ENCODE measurements at regions not wholly inside any gene's neighbourhood (a gene's known extent, or its start where the extent isn't known, plus 50 kb on each side); places are given as distances from the start of the nearest gene placed in this dataset.
"Not testable (repeated sequence)": the region's sequence is repeated elsewhere in the genome, so short reads cannot be mapped to it uniquely, and the experiment has no call there.

DNA sequence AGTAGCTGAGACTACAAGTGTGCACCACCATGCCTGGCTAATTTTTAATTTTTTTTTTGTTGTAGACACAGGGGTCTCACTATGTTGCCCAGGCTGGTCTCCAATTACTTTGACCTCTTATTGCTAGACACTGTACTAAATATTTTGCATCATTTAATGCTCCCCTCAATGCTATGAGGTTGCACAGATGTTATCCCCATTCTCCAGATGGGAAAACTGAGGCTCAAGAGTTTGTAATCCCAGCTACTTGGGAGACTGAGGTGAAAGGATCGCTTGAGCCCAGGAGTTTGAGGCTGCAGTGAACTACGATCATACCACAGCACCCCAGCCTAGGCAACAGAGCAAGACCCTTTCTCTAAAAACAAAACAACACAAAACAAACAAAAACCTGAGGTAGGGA is 443.3 kb upstream of the C16orf82 start:
- Histone ChIP-seq H3K27ac (no peak overlapping the region), H3K27me3 (peaks cover 0 to 3% (median 0%) of the 10 kb centered on the region in 3 donors), H3K4me3 (no peak overlapping the region), H3K4me1 (no peaks in the 10 kb centered on the region), H3K9me3 (peaks cover 0 to 3% (median 0%) of the 10 kb centered on the region in 4 donors), H3K36me3 (no peaks in the 10 kb centered on the region)
- intact Hi-C loops (cut with DNase I) = no loop called here
- TF ChIP-seq, protein P1, sequence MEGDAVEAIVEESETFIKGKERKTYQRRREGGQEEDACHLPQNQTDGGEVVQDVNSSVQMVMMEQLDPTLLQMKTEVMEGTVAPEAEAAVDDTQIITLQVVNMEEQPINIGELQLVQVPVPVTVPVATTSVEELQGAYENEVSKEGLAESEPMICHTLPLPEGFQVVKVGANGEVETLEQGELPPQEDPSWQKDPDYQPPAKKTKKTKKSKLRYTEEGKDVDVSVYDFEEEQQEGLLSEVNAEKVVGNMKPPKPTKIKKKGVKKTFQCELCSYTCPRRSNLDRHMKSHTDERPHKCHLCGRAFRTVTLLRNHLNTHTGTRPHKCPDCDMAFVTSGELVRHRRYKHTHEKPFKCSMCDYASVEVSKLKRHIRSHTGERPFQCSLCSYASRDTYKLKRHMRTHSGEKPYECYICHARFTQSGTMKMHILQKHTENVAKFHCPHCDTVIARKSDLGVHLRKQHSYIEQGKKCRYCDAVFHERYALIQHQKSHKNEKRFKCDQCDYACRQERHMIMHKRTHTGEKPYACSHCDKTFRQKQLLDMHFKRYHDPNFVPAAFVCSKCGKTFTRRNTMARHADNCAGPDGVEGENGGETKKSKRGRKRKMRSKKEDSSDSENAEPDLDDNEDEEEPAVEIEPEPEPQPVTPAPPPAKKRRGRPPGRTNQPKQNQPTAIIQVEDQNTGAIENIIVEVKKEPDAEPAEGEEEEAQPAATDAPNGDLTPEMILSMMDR (IDR thresholded peaks at IDR 0.05) = no peak
- TF ChIP-seq EP300 (IDR thresholded peaks at IDR 0.05) = no peak
- TF ChIP-seq POLR2AphosphoS5 (IDR thresholded peaks at IDR 0.05) = no peak
- no peak for TF ChIP-seq POLR2A (IDR thresholded peaks at IDR 0.05)
- WGBS, 2 donors = 78 to 84% methylated on average over 2 of the region's 2 CpGs
- DNase-seq = no peak

DNA sequence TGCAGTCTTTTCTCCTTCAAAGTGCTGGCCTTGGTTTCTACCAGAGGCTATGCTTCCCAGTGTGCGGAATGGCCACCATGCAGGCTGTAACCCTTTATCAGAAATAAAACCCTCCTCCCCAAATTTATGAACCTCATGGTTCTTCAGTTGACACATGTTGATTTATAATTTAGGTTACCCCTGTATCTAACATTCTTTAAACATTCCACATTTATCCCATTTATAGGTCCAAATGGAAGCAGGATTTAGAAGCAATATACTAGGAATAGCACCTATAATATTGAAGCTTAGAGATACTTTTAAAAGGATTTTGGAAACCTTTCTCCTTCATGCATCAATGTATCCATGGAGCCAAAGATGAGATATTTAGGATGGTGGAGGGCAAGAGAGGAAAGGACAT is 438.8 kb upstream of the C16orf82 start:
- no peak overlapping the region for H3K27ac ChIP-seq
- H3K27me3 ChIP-seq = peaks cover 0 to 3% (median 0%) of the 10 kb centered on the region in 3 donors
- H3K36me3 ChIP-seq = no peaks in the 10 kb centered on the region
- DNase-seq = no peak
- TF ChIP-seq POLR2A (IDR thresholded peaks at IDR 0.05) = no peak
- TF ChIP-seq, protein P1 (IDR thresholded peaks at IDR 0.05) = no peak
- no peak for TF ChIP-seq EP300 (IDR thresholded peaks at IDR 0.05)
- TF ChIP-seq POLR2AphosphoS5 (IDR thresholded peaks at IDR 0.05) = no peak
- intact Hi-C loops (cut with DNase I) = no loop called here
- peaks cover 0 to 4% (median 1%) of the 10 kb centered on the region in 4 donors for H3K9me3 ChIP-seq
- H3K4me3 ChIP-seq = no peak overlapping the region
- no peaks in the 10 kb centered on the region for H3K4me1 ChIP-seq
- WGBS, 2 donors = 94 to 95% methylated on average over 1 of the region's 1 CpG

DNA sequence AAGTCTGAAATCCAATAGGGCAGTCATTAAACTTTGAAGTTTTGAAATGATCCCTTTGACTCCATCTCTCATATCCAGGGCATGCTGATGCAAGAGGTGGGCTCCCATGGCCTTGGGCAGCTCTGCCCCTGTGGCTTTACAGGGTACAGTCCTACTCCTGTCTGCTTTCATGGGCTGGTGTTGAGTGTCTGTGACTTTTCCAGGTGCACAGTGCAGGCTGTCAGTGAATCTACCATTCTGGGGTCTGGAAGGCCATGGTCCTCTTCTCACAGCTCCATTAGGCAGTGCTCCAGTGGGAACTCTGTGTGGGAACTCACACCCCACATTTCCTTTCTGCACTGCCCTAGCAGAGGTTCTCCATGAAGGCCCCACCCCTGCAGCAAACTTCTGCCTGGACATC is 435.4 kb upstream of the C16orf82 start:
- intact Hi-C loops (cut with DNase I); H3K4me1 ChIP-seq; H3K27ac ChIP-seq; H3K27me3 ChIP-seq; H3K9me3 ChIP-seq; H3K36me3 ChIP-seq; DNase-seq; H3K4me3 ChIP-seq: not testable (repeated sequence)

DNA sequence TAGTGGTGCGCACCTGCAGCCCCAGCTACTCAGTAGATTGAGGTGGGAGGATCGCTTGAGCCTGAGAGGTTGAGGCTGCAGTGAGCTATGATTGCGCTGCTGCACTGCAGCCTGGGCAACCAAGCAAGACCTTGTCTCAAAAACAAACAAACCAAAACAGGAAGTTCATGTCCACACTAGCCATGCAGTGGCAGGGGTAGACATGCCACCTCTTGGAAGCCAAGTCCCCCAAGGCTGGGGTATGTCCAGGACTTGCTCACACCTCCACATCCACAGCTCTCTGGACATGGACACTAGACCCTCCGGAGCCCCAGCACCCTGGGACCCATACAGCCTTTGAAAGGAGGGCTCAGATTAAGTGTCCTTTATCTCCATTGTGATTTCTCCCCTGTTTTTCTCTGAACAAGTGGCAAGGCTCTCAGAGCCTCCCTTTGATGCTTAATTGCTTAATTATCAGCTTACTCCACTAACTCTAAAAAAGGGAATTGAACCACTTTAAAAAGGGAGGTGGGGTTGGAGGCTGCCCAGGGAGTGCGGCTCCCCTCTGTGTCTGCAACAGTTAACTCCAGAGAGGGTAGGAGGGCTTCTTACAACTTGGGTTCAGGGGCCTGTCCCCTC is 424.6 kb upstream of the C16orf82 start:
- intact Hi-C loops (cut with DNase I) = no loop called here
- no peak overlapping the region for H3K27ac ChIP-seq
- H3K27me3 ChIP-seq = no peaks in the 10 kb centered on the region
- DNase-seq = no peak
- 77 to 86% methylated on average over 5 of the region's 5 CpGs for WGBS, 2 donors
- TF ChIP-seq POLR2AphosphoS5 (IDR thresholded peaks at IDR 0.05) = no peak
- no peak for TF ChIP-seq EP300 (IDR thresholded peaks at IDR 0.05)
- TF ChIP-seq, protein P1 (IDR thresholded peaks at IDR 0.05) = no peak
- TF ChIP-seq POLR2A (IDR thresholded peaks at IDR 0.05) = no peak
- no peaks in the 10 kb centered on the region for H3K4me1 ChIP-seq
- H3K36me3 ChIP-seq = no peaks in the 10 kb centered on the region
- H3K9me3 ChIP-seq = no peaks in the 10 kb centered on the region
- no peak overlapping the region for H3K4me3 ChIP-seq

DNA sequence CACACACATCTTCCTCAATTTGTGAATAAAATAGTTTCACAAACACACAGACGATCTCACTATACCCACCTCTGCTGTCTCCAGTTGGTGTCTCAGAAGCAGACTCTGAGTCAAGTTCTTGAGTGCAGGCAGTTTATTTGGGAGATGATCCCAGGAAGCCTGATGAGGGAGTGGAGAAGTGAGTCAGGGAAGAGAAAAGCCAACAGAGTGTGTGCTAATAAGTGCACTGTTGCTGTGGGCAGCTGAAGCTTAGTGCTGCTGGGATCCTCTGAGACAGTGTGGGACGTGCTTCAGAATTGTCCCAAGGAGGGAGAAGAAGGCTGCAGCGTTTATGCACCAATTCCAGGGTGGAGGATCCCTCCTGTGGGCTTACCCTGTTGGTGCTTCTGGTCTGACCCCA is 423.2 kb upstream of the C16orf82 start:
- Histone ChIP-seq H3K9me3 (no peaks in the 10 kb centered on the region), H3K4me1 (no peaks in the 10 kb centered on the region), H3K27me3 (no peaks in the 10 kb centered on the region), H3K36me3 (no peaks in the 10 kb centered on the region), H3K4me3 (no peak overlapping the region), H3K27ac (no peak overlapping the region)
- no peak for DNase-seq
- TF ChIP-seq, protein P1 (IDR thresholded peaks at IDR 0.05) = no peak
- TF ChIP-seq POLR2A (IDR thresholded peaks at IDR 0.05) (no peak), EP300 (IDR thresholded peaks at IDR 0.05) (no peak), POLR2AphosphoS5 (IDR thresholded peaks at IDR 0.05) (no peak)
- intact Hi-C loops (cut with DNase I) = no loop called here
- WGBS, 2 donors = 32 to 58% methylated on average over 3 of the region's 3 CpGs
